GM19035 (cell line): ENCODE measurements at regions not wholly inside any gene's neighbourhood (a gene's known extent, or its start where the extent isn't known, plus 50 kb on each side); places are given as distances from the start of the nearest gene placed in this dataset.

Source experiments
- ATAC-seq: cut with Tn5 transposase; IDR thresholded peaks from one replicate; pipeline ENCODE4 v1.9.1; 2021; ENCODE audit not compliant: unreplicated experiment

GRCh38 chr9:90948156-90948555 lies 146.5 kb downstream of the SYK start:
- ATAC-seq = no peak

GRCh38 chr9:90950600-90950999 lies 149.0 kb downstream of the SYK start:
- ATAC-seq = no peak

GRCh38 chr9:90953200-90953599 lies 151.6 kb downstream of the SYK start:
- no peak for ATAC-seq

GRCh38 chr9:90953805-90954204 lies 152.2 kb downstream of the SYK start:
- ATAC-seq = no peak

- ATAC-seq = no peak
Measured at GRCh38 chr9:90956026-90956810, 154.6 kb downstream of the SYK start.

GRCh38 chr9:90958328-90958727 lies 156.7 kb downstream of the SYK start:
- no peak for ATAC-seq

- ATAC-seq = no peak
Measured at GRCh38 chr9:90960941-90961340, 159.3 kb downstream of the SYK start.

- ATAC-seq = no peak
Measured at GRCh38 chr9:90961375-90961774, 159.8 kb downstream of the SYK start.

- ATAC-seq = no peak
Measured at GRCh38 chr9:90964101-90965020, 162.7 kb downstream of the SYK start.

- ATAC-seq = no peak
Measured at GRCh38 chr9:90965226-90966030, 163.8 kb downstream of the SYK start.

GRCh38 chr9:90966031-90966290 lies 164.3 kb downstream of the SYK start:
- no peak for ATAC-seq

GRCh38 chr9:90966480-90967144 lies 165.0 kb downstream of the SYK start:
- no peak for ATAC-seq

GRCh38 chr9:90967145-90967538 lies 165.5 kb downstream of the SYK start:
- no peak for ATAC-seq

- no peak for ATAC-seq
Measured at GRCh38 chr9:90969021-90969675, 167.5 kb downstream of the SYK start.

GRCh38 chr9:90970608-90971007 lies 169.0 kb downstream of the SYK start:
- no peak for ATAC-seq

- no peak for ATAC-seq
Measured at GRCh38 chr9:90972057-90972456, 170.4 kb downstream of the SYK start.

GRCh38 chr9:90974016-90974415 lies 172.4 kb downstream of the SYK start:
- ATAC-seq = no peak

- no peak for ATAC-seq
Measured at GRCh38 chr9:90974643-90975245, 173.1 kb downstream of the SYK start.

GRCh38 chr9:90975781-90976538 lies 174.3 kb downstream of the SYK start:
- no peak for ATAC-seq
